ENCODE measurements at regions not wholly inside any gene's neighbourhood (a gene's known extent, or its start where the extent isn't known, plus 50 kb on each side); places are given as distances from the start of the nearest gene placed in this dataset.
"Not testable (repeated sequence)": the region's sequence is repeated elsewhere in the genome, so short reads cannot be mapped to it uniquely, and the experiment has no call there.

- not testable (repeated sequence) for TF ChIP-seq POLR2AphosphoS5 (IDR thresholded peaks at IDR 0.05; ENCODE audit: low read depth, low read length); POLR2A (IDR thresholded peaks at IDR 0.05; ENCODE audit: low read depth, low read length); TAF1 (IDR thresholded peaks at IDR 0.05; ENCODE audit: borderline replicate concordance, low read depth, low read length)
These were observed 57.1 kb upstream of the LOC128125822 start for GRCh38 chr6:63515227-63515626.
